HG02798 (cell line): ENCODE measurements at regions not wholly inside any gene's neighbourhood (a gene's known extent, or its start where the extent isn't known, plus 50 kb on each side); places are given as distances from the start of the nearest gene placed in this dataset.

Experiments used
- ATAC-seq: cut with Tn5 transposase; IDR thresholded peaks from one replicate; pipeline ENCODE4 v1.9.1; 2021; ENCODE audit warnings: mild to moderate bottlenecking; ENCODE audit not compliant: unreplicated experiment, poor library complexity

DNA sequence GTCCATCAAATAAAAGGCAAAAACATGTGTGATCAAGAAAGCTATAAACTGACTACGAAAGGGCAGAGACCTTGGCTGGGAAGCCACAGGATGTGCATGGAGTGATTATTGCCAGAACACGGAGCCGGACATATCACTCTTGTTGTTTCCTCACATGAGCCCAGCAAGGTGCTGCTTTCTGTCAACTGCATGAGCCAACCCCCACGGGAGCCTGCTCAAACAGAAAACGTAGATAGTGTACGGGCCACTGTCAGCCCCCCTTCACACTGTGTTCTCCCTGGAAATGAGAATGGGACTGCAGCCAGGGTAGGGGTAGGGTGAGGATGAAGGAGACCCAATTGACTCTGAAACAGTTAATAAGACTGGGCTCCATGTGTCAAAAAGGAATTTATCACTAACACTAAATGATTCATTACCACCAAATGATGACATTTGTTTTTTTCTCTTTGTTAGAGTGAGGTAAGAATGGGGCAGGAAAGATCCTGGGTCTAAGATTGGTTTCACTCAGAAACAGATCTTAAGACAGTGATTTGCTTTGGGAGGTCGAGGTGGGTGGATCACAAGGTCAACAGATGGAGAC lies 235.8 kb downstream of the MREG start:
- ATAC-seq, result no peak

DNA sequence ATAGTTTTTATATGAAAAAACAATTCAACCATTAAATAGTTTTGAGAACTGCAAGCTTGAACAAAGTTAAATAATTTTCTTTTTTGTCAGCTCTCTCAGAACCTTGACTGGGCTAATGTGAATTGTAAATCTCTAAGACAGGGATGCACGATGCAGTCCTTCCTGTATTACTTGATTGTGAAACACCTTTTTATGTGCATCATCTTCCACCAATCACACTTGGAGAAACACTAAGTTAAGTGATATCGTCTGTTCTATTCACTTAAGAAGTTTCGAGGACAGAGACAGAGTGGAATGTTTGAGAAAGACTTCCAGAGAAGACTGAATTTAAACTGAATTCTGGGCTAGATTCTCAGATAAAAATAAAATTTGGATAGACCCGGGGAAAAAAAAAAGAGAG lies 238.2 kb downstream of the MREG start:
- no peak for ATAC-seq

DNA sequence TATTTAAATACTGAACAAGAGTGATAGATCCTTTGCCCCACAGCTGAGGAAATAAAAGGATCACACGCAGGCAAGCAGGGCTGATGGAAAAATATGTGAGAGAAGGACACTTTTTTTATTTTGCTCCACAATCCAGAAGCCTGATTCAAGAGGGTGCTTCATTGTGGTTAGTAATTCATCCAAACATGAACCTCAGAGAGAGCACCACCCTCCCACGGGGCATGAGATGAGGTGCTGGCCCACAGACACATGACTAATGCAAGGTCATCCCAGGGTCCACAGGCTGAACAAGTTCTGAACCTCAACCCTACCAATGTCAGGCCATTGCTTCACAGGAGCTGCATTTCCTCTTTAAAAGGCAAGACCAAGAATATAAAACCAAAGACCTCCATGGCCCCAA lies 239.6 kb downstream of the MREG start:
- no peak for ATAC-seq

DNA sequence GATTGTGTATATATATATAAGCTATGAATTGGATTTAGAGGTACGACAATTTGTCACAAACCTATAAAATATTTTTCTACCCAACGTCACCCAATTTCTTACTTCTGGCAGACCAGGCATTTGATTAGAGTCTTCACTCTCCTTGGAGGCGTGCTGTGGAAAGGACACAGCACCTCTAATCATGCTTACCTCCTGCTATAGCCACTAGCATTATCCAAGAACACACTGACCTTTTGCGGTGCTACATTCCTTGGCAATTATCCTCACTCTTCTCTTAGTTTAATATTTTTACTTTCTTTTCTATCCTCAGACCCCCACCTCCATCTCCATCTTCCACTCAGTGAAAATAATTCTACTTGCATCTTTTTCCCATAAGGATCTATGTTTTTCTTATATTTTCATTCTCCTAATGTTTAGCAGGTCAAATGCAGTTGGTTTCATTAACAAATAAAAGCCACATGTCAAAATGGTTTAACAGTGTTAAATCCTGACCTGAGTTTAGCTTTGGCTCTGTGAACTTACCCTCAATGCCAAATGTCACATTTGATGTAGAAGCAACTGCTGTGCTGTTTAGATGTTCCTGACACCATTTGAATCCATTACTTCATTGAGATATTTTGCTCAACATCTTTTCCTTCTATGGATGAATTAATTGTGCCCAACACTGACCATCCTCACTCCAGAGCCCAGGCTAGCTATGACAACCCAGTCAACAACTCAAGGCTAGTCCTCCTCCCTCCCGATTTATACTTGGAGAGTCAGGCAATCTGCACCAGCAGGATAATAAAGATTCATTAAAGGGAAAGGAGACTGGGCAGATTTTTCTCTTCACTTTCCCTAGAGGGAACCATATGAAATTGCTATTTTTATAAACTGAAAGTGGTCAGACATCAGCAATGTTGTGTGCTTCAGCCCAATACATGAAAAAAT lies 240.5 kb downstream of the MREG start:
- ATAC-seq, result no peak

DNA sequence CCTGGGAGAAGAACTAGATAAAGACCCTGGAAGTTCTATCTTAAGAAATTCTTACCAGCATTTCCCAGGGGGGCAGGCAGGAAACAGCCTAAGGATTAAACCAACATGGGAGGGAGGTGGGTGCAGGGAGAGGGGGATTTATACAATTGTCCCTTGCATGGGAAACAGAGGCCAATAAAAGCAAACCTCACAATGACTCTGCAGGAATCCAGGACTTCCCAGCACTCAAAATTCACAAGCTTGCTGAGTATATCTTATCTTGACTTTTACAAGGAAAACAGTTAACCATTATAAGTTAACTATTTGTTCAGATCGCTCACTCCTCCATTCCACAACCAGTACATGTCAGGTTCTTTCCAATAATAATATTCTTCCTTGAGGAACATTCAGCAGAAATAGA lies 241.3 kb downstream of the MREG start:
- no peak for ATAC-seq

DNA sequence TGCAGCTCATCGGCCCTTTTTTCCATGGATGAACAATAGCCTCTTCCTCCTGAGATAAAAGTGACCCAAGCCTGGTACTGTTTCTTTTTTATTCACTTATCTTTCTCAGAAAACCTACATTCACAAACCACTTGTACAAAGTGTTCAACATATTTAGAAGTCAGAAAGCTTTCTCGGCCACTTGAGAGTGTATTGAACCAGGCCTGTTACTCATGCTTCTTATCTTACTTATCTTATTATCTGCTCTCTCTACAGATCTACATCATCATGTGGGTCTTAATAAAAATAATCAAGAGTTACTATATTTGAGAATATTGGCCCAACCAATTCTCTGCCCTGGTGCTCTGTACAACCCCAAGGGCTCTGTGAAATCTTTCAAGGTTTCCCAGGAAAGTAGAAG lies 242.1 kb downstream of the MREG start:
- ATAC-seq, result no peak

DNA sequence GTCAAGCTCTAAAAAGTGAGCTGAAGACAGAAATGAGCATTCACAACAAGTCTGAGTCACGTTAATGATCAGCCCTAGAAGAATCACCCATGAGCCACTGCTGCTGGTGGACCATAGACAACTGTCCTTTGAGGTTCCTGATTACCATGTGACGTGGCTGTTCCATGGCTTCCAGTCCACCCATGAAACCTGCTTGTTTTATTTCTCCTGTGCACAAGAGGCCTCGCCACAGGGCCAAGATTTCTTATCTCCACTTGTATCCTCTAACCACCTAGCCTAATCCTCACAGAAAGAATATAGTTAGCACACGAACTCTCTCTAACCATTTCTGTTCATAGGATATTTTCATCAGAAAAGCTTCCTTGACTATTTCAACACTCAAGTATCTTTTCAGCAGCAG lies 242.7 kb downstream of the MREG start:
- no peak for ATAC-seq

DNA sequence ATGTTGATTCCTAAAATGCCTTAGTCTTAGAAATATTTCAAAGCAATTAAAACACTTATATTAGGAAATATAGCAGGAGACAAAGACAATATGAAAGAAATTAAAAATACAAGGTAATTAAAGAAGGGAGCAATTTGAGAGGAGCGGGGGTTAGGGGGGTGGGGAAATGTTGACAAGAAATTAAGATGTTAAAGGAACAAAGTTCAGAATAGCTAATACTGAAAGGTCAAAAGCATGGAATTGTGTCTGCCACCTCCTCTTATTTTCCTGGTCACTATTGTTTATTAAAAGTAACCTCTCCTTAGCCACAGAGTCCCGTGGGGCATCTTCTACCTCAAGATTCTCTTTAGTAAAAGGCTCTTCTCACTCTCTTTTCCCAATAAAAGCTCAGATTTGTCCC lies 244.1 kb downstream of the MREG start:
- no peak for ATAC-seq

DNA sequence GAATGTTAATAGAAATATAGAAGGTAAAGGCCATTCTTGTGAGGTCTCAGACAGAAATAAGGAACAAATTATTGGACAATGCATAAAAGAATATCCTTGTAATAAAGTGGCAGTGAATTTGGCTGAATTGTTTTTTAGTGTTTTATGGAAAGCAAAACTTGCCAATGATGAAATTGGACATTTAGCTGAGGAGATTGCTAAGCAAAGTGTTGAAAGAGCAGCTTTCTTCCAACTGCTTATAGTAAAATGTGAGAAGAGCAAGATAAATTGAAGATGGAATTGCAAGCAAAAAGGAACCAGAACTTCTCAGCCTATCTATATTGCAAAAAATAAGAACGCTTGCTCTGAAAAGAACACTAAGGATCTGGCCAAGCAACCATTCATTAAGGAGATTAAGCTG lies 245.7 kb downstream of the MREG start:
- no peak for ATAC-seq

DNA sequence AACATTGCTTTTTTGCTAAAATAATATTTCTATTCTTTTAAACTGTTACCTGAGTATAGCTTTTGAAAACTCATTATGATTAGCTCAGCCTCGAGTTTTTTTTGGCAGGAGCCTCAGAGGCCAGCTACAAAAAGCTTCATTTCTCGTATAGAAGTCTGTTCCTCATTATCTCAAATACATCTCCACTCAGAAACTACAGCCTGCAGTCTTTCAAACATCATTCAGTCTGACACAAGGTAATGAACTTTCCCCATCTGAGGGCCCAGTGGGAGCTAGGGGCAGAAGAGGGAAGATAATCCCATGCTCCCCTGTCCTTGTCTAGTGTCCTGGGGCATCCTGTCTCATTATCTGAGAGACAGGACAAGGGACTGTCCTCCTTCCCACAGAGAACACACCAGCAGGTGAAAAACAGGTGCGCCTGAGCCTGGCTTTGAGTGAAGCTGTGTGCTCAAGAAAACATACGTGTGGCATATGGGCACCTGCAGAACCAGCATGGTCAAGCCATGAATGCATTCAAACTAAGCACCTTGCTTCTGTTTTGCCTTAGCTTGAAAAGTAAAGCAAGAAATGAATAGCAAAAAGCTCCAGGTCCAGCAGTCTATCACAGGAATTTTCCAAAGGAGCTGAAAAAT lies 247.5 kb downstream of the MREG start:
- ATAC-seq, result no peak

DNA sequence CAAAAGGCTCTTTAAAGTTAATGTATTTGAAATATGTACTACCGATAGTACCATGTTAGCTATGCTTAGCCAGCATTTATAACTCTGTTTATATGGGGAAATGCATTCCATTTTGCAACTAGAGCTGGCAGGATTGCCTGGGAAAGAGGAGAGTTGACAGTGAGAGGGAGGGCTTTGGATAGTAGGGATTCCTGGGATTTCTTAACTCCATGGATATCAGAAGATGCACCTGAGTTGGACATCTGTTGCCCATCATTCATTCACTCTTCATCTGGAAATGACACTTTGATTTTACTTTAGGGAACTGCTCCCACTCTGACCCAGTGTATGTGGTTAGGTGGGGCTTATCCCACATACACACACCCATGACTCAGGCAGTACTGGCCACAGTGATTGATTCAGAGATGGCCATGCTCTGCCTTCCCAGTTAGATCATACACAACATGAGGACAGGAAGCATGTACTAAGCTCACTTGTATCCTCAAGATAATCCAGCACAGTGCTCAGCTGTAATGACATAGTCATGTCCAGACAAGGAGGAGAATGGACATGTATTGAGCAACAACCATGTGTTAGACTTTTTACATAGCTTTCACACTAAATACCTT lies 248.8 kb downstream of the MREG start:
- ATAC-seq, result no peak

DNA sequence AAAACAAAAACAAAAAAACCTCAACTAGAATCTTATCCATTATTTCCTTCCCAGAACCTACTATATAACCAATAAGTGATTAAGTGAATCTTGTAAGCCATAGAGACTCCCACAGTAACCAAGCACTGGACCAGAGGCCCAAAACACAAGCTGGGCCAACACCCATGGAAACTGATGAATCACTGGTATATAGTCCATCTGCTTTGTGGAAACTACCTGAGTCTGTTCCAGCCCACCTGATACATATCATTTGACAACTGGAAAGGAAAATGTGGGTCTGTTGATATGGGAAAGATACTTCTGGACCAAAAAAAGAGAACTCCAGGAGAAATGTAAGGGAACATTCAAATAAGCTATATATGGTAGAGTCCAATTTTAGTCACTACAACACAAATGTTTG lies 252.8 kb downstream of the MREG start:
- ATAC-seq, result no peak

DNA sequence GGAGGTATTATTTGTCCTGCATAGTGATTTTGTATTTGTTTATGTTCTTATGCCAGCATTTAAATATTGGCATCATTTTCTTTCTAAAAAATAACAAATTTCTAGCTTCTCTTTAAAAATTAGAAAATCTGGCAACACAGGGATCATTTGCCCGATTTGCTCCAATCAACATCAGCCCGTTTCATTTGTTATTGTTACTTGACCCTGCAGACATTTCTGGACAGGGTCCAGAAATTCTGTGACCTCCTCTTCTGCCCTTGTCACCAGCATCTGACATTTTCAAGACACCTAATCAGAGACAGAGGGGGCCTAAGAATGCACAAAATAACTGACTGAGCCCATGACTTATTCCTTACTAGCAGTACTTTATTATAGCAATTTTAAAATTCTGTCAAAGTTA lies 253.3 kb downstream of the MREG start:
- ATAC-seq, result no peak

DNA sequence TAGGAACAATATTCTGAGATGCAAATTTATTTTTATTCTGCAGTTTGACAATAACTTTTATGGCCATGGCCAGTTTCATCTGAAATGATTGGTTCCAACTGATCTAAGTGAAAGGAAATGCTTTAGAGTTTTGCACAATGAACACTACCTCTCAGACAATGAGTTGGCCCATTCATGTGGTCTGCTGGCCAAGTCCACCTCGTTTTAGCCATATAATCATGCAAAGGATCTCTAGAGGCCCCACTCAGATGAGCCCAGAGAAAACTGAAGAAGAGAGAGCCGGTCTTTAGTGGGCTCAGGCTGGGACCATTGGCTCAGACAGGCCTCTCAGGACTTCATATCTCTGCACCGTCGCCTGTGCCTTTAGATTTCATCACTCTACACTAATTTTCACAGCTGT lies 254.7 kb downstream of the MREG start:
- ATAC-seq, result no peak

DNA sequence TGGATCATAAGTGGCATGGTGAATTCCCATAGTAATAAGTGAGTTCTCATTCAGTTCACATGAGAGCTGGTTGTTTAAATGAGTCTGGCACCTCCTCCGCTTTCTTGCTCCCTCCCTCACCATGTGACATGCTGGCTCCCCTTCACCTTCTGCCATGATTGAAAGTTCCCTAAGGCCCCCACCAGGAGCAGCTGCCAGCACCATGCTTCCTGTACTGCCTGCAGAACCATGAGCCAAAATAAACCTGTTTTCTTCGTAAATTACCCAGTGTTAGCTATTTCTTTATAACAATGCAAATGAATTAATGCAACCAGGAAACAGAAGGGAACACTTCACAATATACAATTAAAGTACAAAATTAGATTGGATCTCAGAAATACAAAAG lies 257.0 kb downstream of the MREG start:
- no peak for ATAC-seq

DNA sequence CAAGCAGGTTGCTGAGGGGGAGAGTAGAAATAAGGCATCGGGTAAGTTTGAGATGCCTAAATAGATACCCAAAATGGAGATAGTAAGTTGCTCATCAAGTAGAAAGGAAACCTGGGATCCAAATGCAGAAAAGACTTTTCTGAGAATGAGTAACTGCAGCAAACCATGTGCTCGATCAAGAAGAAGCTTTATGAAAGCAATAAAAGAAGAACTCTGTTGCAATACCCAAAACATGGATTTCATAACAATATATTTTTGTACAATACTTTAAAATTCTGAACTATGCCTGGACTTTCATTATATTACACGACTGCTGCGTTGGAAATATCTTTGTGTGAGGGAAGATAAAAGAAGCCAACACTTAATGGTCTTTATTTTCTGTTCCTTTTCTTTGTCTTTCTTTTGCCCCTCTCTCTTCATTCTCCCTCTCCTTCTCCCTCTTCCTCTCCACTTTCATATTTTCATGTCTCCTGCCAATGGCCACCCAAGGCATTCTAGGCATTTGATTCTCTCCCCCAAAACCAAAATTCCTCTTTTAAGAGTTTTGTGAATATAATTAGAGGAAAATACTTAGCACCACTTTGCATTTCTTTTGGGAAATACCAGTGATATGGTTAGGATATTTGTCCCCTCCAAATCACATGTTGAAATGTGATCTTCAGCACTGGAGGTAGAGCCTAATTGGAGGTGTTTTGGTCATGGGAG lies 257.6 kb downstream of the MREG start:
- ATAC-seq, result no peak

DNA sequence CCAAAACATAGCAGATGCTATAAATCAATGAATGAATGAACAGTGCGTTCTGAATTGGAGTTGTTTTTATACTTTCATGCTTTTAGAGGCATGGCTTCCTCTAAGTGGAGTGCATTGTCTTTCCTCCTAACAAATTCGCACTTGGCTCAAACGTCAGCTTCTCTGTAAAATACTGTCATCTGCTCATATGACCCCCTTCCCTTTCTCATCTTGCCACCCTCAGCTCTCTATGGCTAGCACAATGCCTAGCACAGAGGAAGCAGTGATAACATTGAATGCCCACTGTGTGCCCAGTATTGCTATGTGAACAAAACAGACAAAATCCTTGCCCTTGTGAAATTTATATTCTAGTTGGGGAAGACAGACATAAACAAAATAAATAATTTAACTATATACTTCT lies 258.8 kb downstream of the MREG start:
- ATAC-seq, result no peak

DNA sequence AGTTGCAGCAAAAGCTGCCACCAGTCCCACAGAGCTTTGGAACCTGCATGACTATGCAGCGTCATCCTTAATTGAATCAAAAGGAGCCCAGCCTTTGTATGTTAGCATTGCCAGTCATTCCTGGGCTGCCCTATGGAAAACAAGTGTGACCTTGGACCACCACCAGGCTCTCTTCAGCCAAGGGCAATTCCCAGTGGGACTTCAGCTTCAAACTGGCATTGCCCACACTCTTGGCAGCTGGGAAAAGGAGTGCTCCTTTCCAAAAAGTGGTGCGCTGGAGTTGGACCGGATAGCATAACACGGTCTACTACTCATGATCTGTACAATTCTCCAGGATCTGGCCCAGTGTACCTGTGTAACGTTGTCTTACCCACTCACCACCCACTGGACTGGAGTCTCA lies 259.5 kb downstream of the MREG start:
- no peak for ATAC-seq

DNA sequence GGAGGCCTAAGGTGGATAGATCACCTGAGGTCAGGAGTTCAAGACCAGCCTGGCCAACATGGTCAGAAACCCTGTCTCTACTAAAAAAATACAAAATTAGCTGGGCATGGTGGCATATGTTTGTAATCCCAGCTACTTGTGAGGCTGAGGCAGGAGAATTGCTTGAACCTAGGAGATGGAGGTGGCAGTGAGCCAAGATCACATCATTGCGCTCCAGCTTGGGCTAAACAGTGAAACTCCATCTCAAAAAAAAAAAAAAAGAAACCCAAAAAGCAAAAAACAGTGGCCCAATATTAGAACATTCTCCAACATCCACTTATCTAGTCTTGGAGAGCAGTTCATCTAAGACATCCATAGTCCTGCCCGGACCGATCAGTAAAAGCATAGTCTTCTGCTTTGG lies 260.4 kb downstream of the MREG start:
- ATAC-seq, result no peak

DNA sequence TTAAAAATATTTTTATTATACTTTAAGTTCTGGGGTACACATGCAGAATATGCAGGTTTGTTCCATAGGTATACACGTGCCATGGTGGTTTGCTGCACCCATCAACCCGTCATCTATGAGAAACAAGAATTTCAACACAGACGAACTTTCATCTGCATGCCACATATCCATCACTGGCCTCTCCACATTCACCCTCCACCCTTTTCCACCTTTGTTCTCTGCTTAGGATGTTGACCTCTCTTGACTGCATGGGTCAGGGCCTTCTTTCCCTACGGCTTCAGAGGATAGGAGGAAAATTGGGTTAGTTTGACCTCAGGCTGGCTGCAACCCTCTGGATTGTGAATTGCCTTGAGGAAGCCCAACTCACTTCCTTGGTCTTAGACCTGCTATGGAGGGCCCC lies 260.9 kb downstream of the MREG start:
- ATAC-seq, result no peak

DNA sequence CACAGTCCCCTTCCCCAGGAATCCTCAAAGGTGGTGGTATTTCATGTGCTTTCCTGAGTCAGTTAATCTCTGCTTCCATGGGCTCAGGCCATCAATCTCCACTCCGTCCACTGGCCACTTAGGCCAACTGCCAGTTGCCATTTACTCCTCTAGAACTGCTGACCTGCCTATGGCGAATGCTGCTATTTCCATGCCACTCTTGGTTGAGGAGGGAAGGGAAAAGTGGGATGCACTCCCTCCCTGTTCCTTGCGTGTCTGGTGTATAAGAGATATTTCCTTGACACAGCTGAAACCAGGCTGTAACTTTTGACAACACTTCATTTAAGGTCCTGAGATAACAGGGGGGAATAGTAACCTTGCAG lies 261.5 kb downstream of the MREG start:
- ATAC-seq, result no peak
